Thoracic aorta (tissue), 2 donors: ENCODE measurements at regions not wholly inside any gene's neighbourhood (a gene's known extent, or its start where the extent isn't known, plus 50 kb on each side); places are given as distances from the start of the nearest gene placed in this dataset.

ENCODE experiments used
- ATAC-seq: fragments of 150-250 bp; one replicate; pipeline ENCODE4 v1.8.0; 2017; ENCODE audit warnings: low read depth; ENCODE audit not compliant: insufficient number of reproducible peaks, low FRiP score
- DNase-seq: peaks from one replicate; pipeline ENCODE4 v3.0.0-alpha.2; 2020; ENCODE audit warnings: low spot score
- H3K27ac ChIP-seq, 2 donors: fragments of 200-600 bp; sonication (generic); 1 replicate in 1 of 2; 2 replicates in 1 of 2; pipeline ENCODE4 v1.5.1; 2016; ENCODE audit warnings: mild to moderate bottlenecking in 2 of 2, moderate library complexity in 2 of 2
- H3K27me3 ChIP-seq: fragments of 200-600 bp; sonication (generic); replicated peaks from 2 replicates; pipeline ENCODE4 v1.6.0; 2016; ENCODE audit warnings: mild to moderate bottlenecking; ENCODE audit not compliant: insufficient read depth
- H3K36me3 ChIP-seq: fragments of 200-600 bp; sonication (generic); one replicate; pipeline ENCODE4 v1.5.1; 2016
- H3K4me1 ChIP-seq, 2 donors: fragments of 200-600 bp; sonication (generic); 1 replicate in 1 of 2; 2 replicates in 1 of 2; pipeline versions ENCODE4 v1.5.1 to v1.6.0; 2016; ENCODE audit warnings: low read depth in 2 of 2, mild to moderate bottlenecking in 1 of 2; ENCODE audit not compliant: control insufficient read depth in 1 of 2
- H3K4me3 ChIP-seq: fragments of 200-600 bp; sonication (generic); 2 replicates; pipeline ENCODE4 v1.5.1; 2016; ENCODE audit warnings: mild to moderate bottlenecking
- H3K9me3 ChIP-seq: fragments of 200-600 bp; sonication (generic); 2 replicates; pipeline ENCODE4 v1.5.1; 2016
- TF ChIP-seq, protein P1 (sequence below): fragments of 200-600 bp; sonication (generic); IDR thresholded peaks from one replicate; pipeline ENCODE4 v1.5.1; 2019; ENCODE audit warnings: antibody characterized with exemption

DNA sequence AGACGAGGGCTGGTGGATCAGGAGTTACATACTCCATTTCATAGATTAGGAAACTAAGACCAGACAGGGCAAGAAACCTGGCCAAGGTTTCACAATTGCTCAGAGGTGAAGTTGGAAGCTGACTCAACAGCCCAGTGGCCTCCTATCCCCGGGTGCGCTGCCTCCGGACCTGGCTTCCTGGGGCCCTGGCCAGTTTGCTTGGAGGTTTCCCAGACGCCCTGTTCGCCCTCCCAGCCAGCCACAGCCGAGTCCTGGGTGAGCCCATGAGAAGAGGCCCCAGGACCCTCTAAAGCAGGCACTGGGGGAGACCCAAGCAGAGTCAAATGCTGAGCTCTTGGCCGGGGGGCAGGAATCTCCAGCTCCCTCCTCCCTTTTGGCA is 180.1 kb downstream of the ZBTB18 start:
- no peaks in the 10 kb centered on the region for H3K36me3 ChIP-seq
- peaks cover 0 to 9% of the 10 kb centered on the region in 2 donors for H3K4me1 ChIP-seq
- H3K4me3 ChIP-seq, result peak overlapping the region; percentile 50

DNA sequence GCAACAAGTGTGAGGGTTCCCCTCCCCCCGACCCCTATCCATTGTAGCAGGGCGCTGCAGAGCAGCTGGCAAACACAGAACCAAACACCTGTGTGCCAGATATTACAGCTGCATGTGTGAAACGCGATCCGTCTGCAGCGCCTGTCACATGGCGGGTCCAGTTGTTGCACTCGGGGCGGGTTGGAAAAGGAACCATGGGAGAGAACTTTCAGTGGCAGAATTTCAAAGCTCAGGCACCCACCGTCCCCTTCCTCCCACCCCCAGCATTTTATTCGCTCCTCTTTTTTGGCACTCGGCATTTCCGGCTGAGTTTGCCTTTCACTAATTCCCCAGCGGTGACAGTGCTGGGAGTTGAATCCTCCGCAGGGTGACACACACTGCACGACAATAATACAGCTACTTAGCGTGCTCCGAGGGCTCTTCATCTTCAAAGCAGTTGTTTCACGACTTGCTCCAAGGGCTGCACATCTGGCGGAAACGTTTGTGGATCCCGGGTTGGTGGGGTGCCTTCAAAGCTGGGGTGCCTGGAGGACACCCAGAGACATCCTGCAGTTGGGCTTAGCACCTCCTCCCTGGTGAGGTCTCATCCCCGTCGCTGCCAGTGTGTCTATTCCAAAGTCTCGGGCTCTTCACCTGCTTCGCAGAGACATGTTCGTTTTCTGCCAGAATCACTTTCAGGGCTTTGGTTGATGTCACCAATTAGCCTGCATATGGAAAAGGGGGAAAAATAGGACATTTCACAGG is 180.7 kb downstream of the ZBTB18 start:
- no peak for DNase-seq
- peak overlapping the region; percentile 50 for H3K4me3 ChIP-seq
- H3K4me1 ChIP-seq, result peaks cover 0 to 9% of the 10 kb centered on the region in 2 donors
- H3K27me3 ChIP-seq, result no peaks in the 10 kb centered on the region
- TF ChIP-seq, protein P1, sequence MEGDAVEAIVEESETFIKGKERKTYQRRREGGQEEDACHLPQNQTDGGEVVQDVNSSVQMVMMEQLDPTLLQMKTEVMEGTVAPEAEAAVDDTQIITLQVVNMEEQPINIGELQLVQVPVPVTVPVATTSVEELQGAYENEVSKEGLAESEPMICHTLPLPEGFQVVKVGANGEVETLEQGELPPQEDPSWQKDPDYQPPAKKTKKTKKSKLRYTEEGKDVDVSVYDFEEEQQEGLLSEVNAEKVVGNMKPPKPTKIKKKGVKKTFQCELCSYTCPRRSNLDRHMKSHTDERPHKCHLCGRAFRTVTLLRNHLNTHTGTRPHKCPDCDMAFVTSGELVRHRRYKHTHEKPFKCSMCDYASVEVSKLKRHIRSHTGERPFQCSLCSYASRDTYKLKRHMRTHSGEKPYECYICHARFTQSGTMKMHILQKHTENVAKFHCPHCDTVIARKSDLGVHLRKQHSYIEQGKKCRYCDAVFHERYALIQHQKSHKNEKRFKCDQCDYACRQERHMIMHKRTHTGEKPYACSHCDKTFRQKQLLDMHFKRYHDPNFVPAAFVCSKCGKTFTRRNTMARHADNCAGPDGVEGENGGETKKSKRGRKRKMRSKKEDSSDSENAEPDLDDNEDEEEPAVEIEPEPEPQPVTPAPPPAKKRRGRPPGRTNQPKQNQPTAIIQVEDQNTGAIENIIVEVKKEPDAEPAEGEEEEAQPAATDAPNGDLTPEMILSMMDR, result no peak
- no peak for ATAC-seq
- H3K36me3 ChIP-seq, result no peaks in the 10 kb centered on the region
- H3K27ac ChIP-seq, result no peak overlapping the region
- no peaks in the 10 kb centered on the region for H3K9me3 ChIP-seq

More for the DNA sequence above, 180.1 kb downstream of the ZBTB18 start:
- TF ChIP-seq, protein P1, result no peak
- H3K9me3 ChIP-seq, result no peaks in the 10 kb centered on the region
- ATAC-seq (no peak), DNase-seq (no peak)
- H3K27ac ChIP-seq, result no peak overlapping the region
- no peaks in the 10 kb centered on the region for H3K27me3 ChIP-seq

DNA sequence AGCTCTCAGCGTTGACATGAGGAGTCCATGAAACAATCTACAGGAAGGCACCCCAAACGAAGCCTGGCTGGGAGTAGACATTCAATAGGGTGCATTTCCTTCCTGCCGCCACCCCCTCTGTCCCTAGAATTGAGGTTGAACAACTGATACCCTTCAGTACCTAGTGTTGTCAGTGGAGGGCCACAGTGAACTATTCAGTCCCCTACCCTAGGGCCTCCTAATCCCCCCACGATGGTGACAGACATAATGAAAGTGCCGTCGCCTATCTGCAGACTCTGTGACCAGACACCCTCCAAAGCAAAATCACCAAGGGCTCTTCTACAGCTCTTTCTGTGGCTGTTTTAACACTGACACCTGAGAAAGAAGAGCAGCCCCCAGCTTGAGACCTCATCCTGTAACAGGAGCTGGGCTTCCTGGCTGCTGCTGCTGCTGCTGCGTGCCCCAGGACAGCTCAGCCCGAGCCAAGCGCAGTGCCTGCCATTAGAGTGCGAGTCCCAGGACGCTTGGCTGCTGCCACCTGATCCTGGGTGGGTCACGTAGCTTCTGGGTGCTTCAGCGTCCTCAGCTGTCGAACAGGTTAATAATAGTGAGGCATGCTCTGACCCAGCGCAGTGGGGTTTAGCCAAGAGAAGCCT is 183.0 kb downstream of the ZBTB18 start:
- H3K36me3 ChIP-seq, result no peaks in the 10 kb centered on the region
- H3K4me3 ChIP-seq, result no peak overlapping the region
- TF ChIP-seq, protein P1, result no peak
- H3K27me3 ChIP-seq, result no peaks in the 10 kb centered on the region
- ATAC-seq, result no peak
- no peak for DNase-seq
- H3K27ac ChIP-seq, result no peak overlapping the region
- H3K4me1 ChIP-seq, result peaks cover 0 to 9% of the 10 kb centered on the region in 2 donors
- H3K9me3 ChIP-seq, result no peaks in the 10 kb centered on the region

DNA sequence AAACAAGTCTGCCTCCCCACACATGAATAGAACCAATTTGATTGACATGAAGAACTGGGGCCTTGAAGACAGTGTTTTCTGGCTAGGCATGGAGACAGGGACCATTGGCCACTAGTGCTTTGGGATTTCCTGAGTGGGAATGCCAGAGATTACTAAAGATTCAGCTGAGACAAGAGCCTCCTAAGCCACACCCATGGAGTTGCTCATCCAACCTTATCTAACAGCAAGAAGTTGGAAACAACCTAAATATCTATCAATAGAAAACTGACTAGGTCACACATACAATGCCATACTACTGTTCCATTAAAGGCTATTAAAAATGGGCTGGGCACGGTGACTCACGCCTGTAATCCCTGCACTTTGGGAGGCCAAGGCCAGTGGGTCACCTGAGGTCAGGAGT is 184.1 kb downstream of the ZBTB18 start:
- H3K9me3 ChIP-seq, result no peaks in the 10 kb centered on the region
- no peak overlapping the region for H3K27ac ChIP-seq
- peaks cover 0 to 9% of the 10 kb centered on the region in 2 donors for H3K4me1 ChIP-seq
- TF ChIP-seq, protein P1, result no peak
- ATAC-seq (no peak), DNase-seq (no peak)
- H3K4me3 ChIP-seq, result no peak overlapping the region
- H3K36me3 ChIP-seq, result no peaks in the 10 kb centered on the region
- no peaks in the 10 kb centered on the region for H3K27me3 ChIP-seq

DNA sequence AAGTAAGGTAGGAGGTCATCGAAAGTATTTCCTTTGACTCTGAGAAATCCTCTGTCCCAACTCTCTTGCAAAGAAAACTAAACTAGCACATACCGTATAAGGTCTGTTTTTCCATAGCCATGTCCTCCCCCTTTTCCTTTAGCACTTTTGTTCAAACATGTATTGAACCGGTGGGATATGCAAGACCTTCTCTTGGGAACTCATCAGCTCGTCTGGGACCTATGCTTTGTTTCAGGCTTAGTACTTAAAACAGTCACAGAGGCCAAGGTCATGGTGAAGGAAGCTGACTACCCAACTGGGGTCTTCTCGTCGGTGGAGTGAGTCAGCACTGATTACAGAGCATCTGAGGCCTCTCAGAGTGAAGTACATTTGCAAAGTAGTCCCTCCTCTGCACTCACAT is 185.0 kb downstream of the ZBTB18 start:
- ATAC-seq (no peak), DNase-seq (no peak)
- H3K27ac ChIP-seq, result no peak overlapping the region
- TF ChIP-seq, protein P1, result no peak
- no peaks in the 10 kb centered on the region for H3K9me3 ChIP-seq
- no peaks in the 10 kb centered on the region for H3K27me3 ChIP-seq
- no peak overlapping the region for H3K4me3 ChIP-seq
- H3K4me1 ChIP-seq, result peaks cover 0 to 6% of the 10 kb centered on the region in 2 donors
- no peaks in the 10 kb centered on the region for H3K36me3 ChIP-seq
